ENCODE measurements at regions not wholly inside any gene's neighbourhood (a gene's known extent, or its start where the extent isn't known, plus 50 kb on each side); places are given as distances from the start of the nearest gene placed in this dataset.

DNA sequence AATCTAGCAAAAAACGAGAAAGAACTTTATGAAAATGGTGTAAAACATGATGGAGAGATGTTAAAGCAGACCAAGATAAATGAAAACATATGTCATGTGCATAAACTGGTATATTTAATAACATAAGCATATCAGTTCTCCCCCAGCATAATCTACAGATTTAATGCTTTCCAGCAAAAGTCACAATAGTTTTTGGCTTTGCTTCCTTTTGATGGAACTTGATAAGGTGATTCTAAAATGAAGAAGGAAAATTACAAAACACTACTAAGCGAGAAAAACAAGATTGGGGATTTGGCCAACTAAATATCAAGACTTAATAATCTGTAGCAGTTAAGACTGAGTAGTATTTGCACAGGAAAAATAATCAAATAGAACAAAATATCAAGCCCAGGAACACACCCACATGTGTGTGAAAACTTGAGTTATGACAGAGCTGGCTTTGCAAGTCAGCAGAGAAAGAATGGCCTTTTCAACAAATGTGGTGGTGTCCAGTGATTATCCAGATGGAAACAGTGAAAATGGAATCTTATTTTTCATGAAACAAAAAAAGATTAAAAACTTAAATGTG, 83.7 kb upstream of the L3MBTL4 start:
- Mint-ChIP-seq H3K27me3 (peaks cover 0 to 1% of the 10 kb centered on the region in 2 donors), H3K36me3 (no peaks in the 10 kb centered on the region), H3K4me1 (no peaks in the 10 kb centered on the region), H3K9me3 (peaks cover 0 to 11% (median 5%) of the 10 kb centered on the region in 8 donors), H3K4me3 (no peak overlapping the region), H3K27ac (no peak overlapping the region)
- Histone ChIP-seq H3K36me3 (ENCODE audit: insufficient read depth, low read length) (no peaks in the 10 kb centered on the region), H3K4me1 (ENCODE audit: insufficient read depth, low read length) (no peaks in the 10 kb centered on the region), H3K4me3 (ENCODE audit: low read length in 2 of 2) (no peak overlapping the region), H3K27me3 (ENCODE audit: insufficient read depth, low read length) (no peaks in the 10 kb centered on the region), H3K9me3 (ENCODE audit: control insufficient read depth in 1 of 2, low read length in 2 of 2) (no peaks in the 10 kb centered on the region), H3K27ac (ENCODE audit: low read depth, low read length) (no peak overlapping the region)
- no peak for DNase-seq
- intact Hi-C loops (cut with micrococcal nuclease), result no loop called here
- CTCF ChIA-PET (ENCODE audit: partially characterized antibody), result no interaction called here
- POLR2A ChIA-PET (ENCODE audit: partially characterized antibody), result no interaction called here

DNA sequence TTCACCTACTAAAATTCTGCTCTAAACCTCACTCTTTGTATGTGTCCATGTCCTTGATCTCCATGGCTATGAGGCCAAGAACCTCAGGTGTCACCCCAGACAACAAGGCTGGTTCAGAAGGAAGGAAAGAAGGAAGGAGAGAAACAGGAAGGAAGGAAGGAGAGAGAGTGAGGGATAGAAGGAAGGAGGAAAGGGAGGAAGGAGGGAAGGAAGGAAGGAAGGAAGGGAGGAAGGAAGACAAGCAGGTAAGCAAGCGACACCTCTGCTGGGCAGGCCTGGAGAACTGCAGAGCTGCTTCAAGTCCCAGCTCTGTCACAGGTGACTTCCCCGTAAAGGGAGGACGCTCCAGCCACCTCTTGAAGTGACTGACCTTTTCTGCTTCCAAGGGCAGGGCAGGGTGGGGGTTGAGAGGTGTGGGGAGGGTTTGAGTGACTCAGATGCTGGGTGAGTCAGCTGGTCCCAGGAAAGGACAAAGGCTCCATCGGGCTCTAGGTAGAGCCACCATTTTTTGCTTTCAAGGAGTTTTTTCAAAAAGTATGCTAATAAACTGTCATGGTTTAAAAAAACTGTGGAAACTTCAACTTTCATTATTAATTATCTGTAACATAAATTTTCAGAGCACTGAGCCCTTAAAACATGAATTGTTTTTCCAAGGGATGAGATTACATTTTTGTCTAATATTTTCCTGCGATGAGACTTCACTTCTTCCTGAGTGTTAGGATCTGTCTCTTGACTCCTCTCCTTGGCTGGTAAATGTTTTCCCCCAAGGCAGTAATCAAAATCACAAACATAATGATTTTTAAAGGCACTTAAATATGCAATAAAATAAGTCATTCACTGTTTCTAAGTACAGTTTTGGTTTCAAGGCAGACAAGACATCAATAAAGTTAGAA, 90.1 kb upstream of the L3MBTL4 start:
- POLR2A ChIA-PET (ENCODE audit: partially characterized antibody), result no interaction called here
- H3K36me3 Mint-ChIP-seq, result no peaks in the 10 kb centered on the region
- no peaks in the 10 kb centered on the region for H3K9me3 ChIP-seq (ENCODE audit: control insufficient read depth in 1 of 2, low read length in 2 of 2)
- peak overlapping the region in 1 of 7 donors; percentile 19 for H3K27ac Mint-ChIP-seq
- no peaks in the 10 kb centered on the region for H3K27me3 Mint-ChIP-seq
- no peak overlapping the region for H3K4me3 Mint-ChIP-seq
- no peaks in the 10 kb centered on the region for H3K4me1 Mint-ChIP-seq
- no peak for DNase-seq
- no peaks in the 10 kb centered on the region for H3K36me3 ChIP-seq (ENCODE audit: insufficient read depth, low read length)
- intact Hi-C loops (cut with micrococcal nuclease), result no loop called here
- no peaks in the 10 kb centered on the region for H3K4me1 ChIP-seq (ENCODE audit: insufficient read depth, low read length)
- no peaks in the 10 kb centered on the region for H3K27me3 ChIP-seq (ENCODE audit: insufficient read depth, low read length)
- CTCF ChIA-PET (ENCODE audit: partially characterized antibody), result no interaction called here
- H3K27ac ChIP-seq (ENCODE audit: low read depth, low read length), result no peak overlapping the region
- no peak overlapping the region for H3K4me3 ChIP-seq (ENCODE audit: low read length in 2 of 2)
- H3K9me3 Mint-ChIP-seq, result peaks cover 0 to 11% (median 8%) of the 10 kb centered on the region in 8 donors

DNA sequence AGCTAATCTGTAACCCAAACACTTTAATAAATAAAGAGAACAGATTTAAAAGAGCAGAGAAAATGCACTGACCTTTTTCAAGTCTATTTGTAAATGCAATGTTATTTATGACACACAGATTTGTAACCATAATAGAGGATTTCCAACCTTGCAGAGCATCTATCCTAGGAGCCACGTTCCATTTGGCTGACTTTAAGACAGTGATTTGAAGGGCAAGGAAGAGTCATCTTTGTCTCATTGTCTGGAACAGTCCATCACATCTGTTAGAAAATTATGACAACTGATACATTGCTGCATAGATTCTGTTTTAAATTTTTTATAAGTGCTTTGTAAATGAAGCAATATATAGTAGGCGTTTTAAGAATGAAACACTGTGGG, 90.8 kb upstream of the L3MBTL4 start:
- Mint-ChIP-seq H3K27ac (no peak overlapping the region), H3K4me3 (no peak overlapping the region), H3K9me3 (peaks cover under 1 to 13% (median 8%) of the 10 kb centered on the region in 8 donors), H3K4me1 (no peaks in the 10 kb centered on the region), H3K36me3 (no peaks in the 10 kb centered on the region), H3K27me3 (no peaks in the 10 kb centered on the region)
- Histone ChIP-seq H3K27ac (ENCODE audit: low read depth, low read length) (no peak overlapping the region), H3K36me3 (ENCODE audit: insufficient read depth, low read length) (no peaks in the 10 kb centered on the region), H3K4me3 (ENCODE audit: low read length in 2 of 2) (no peak overlapping the region), H3K9me3 (ENCODE audit: control insufficient read depth in 1 of 2, low read length in 2 of 2) (no peaks in the 10 kb centered on the region), H3K4me1 (ENCODE audit: insufficient read depth, low read length) (no peaks in the 10 kb centered on the region), H3K27me3 (ENCODE audit: insufficient read depth, low read length) (no peaks in the 10 kb centered on the region)
- intact Hi-C loops (cut with micrococcal nuclease), result no loop called here
- no peak for DNase-seq
- POLR2A ChIA-PET (ENCODE audit: partially characterized antibody), result no interaction called here
- CTCF ChIA-PET (ENCODE audit: partially characterized antibody), result no interaction called here

DNA sequence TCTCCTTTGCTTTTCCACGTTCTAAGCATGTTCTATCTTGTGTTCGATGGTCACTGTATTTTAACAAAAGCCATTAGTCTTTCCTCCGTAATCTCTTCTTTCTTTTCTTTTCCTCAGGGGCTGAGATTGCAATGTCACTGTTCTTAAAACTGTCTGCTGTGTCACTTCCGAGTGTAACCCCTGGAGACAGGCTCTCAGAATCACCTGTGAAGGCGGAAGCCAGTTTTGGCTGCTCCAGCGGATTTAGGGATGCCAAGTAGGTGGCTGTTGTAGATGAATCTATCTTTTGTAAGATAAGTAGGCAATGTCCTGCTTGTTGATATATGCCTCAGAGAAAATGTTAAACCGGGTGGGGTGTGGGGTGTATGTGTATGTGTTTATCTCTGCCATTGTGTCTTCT, 94.7 kb upstream of the L3MBTL4 start:
- POLR2A ChIA-PET (ENCODE audit: partially characterized antibody), result no interaction called here
- H3K4me3 ChIP-seq (ENCODE audit: low read length in 2 of 2), result no peak overlapping the region
- no peaks in the 10 kb centered on the region for H3K36me3 ChIP-seq (ENCODE audit: insufficient read depth, low read length)
- Mint-ChIP-seq H3K4me3 (no peak overlapping the region), H3K9me3 (peaks cover 0 to 18% (median 6%) of the 10 kb centered on the region in 8 donors), H3K27me3 (no peaks in the 10 kb centered on the region), H3K4me1 (no peaks in the 10 kb centered on the region), H3K27ac (peak overlapping the region in 1 of 7 donors; percentile 38), H3K36me3 (no peaks in the 10 kb centered on the region)
- H3K4me1 ChIP-seq (ENCODE audit: insufficient read depth, low read length), result no peaks in the 10 kb centered on the region
- intact Hi-C loops (cut with micrococcal nuclease), result no loop called here
- H3K27me3 ChIP-seq (ENCODE audit: insufficient read depth, low read length), result no peaks in the 10 kb centered on the region
- DNase-seq, result no peak
- CTCF ChIA-PET (ENCODE audit: partially characterized antibody), result no interaction called here
- H3K9me3 ChIP-seq (ENCODE audit: control insufficient read depth in 1 of 2, low read length in 2 of 2), result peaks cover 0 to 4% of the 10 kb centered on the region in 2 donors
- no peak overlapping the region for H3K27ac ChIP-seq (ENCODE audit: low read depth, low read length)

DNA sequence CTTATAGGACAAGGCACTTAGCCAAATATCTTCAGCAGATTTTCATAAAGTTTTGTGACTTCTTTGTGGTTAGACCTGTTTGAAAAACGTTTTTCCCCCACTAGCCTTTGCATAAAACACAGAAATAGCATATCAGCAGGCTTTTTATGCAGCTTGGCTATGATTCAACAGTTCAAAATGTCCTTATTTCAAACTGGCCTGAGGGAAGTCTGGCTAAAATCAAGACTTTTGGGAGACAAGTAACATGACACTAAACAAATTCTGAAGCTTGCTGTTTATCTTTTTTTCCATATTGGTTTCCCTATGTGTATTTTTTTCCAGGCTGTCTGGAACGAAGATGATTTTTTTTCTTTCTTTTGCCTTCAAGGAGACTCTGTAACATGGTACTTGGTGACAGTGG, 95.1 kb upstream of the L3MBTL4 start:
- H3K27ac ChIP-seq (ENCODE audit: low read depth, low read length), result no peak overlapping the region
- no peak overlapping the region for H3K4me3 Mint-ChIP-seq
- ChIA-PET POLR2A (ENCODE audit: partially characterized antibody) (no interaction called here), CTCF (ENCODE audit: partially characterized antibody) (no interaction called here)
- peaks cover 0 to 4% of the 10 kb centered on the region in 2 donors for H3K9me3 ChIP-seq (ENCODE audit: control insufficient read depth in 1 of 2, low read length in 2 of 2)
- DNase-seq, result no peak
- no peak overlapping the region for H3K4me3 ChIP-seq (ENCODE audit: low read length in 2 of 2)
- intact Hi-C loops (cut with micrococcal nuclease), result no loop called here
- no peaks in the 10 kb centered on the region for H3K36me3 Mint-ChIP-seq
- no peaks in the 10 kb centered on the region for H3K27me3 Mint-ChIP-seq
- H3K27me3 ChIP-seq (ENCODE audit: insufficient read depth, low read length), result no peaks in the 10 kb centered on the region
- no peaks in the 10 kb centered on the region for H3K4me1 ChIP-seq (ENCODE audit: insufficient read depth, low read length)
- H3K4me1 Mint-ChIP-seq, result no peaks in the 10 kb centered on the region
- no peak overlapping the region for H3K27ac Mint-ChIP-seq
- H3K36me3 ChIP-seq (ENCODE audit: insufficient read depth, low read length), result no peaks in the 10 kb centered on the region
- peaks cover 0 to 20% (median 6%) of the 10 kb centered on the region in 8 donors for H3K9me3 Mint-ChIP-seq

DNA sequence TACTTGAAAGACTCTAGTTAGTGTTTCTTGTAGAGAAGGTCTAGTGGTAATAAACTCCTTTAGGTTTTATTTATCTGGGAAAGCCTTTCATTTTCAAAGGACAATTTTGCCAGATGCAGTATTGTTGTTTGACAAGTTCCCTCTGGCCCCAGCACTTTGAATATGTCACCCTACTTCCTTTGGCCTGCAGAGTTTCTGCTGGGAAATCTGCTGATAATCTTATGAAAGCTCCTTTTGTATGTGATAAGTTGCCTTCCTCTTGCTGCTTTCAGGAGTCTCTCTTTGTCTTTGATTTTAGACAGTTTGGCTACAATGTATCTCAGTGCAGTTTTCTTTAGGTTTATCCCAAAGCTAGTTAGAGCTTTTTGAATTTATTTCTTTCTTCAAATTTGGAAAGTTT, 106.2 kb upstream of the L3MBTL4 start:
- CTCF ChIA-PET (ENCODE audit: partially characterized antibody), result no interaction called here
- no peaks in the 10 kb centered on the region for H3K4me1 ChIP-seq (ENCODE audit: insufficient read depth, low read length)
- POLR2A ChIA-PET (ENCODE audit: partially characterized antibody), result no interaction called here
- H3K9me3 Mint-ChIP-seq, result peaks cover 0 to 45% (median 13%) of the 10 kb centered on the region in 8 donors
- no peaks in the 10 kb centered on the region for H3K27me3 Mint-ChIP-seq
- H3K27me3 ChIP-seq (ENCODE audit: insufficient read depth, low read length), result no peaks in the 10 kb centered on the region
- H3K36me3 Mint-ChIP-seq, result no peaks in the 10 kb centered on the region
- H3K36me3 ChIP-seq (ENCODE audit: insufficient read depth, low read length), result no peaks in the 10 kb centered on the region
- no peak overlapping the region for H3K4me3 ChIP-seq (ENCODE audit: low read length in 2 of 2)
- H3K4me1 Mint-ChIP-seq, result no peaks in the 10 kb centered on the region
- no peak for DNase-seq
- H3K27ac ChIP-seq (ENCODE audit: low read depth, low read length), result no peak overlapping the region
- no peak overlapping the region for H3K27ac Mint-ChIP-seq
- H3K9me3 ChIP-seq (ENCODE audit: control insufficient read depth in 1 of 2, low read length in 2 of 2), result no peaks in the 10 kb centered on the region
- H3K4me3 Mint-ChIP-seq, result no peak overlapping the region
- intact Hi-C loops (cut with micrococcal nuclease), result no loop called here

DNA sequence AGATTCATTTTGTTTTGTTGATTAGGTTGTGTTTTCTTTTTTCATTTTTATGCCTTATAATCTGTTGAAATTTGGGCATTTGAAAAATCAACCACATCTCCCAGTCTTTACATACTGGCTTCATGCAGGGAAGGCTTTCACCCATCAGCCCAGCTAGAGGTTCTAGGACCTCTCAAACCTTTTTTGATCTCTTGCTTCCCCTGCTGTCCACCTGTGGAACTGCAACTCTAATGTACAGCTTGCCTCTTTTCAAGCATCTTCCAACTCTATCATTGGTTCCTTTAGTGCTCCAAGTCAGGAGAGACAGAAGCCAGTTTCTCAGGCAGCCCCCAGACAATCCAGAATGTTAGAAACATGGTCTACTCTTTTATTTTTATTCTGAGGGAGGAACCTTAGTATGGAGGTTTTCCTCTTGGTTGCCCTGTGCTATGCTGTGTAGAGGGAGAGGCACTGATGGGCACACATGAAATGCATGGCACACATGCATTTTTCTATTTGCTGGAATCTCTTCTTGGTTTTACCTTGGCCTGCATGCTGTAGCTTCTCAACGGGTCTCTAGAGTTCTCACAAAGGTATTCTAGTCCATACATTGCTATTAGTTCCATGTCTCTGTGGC, 107.2 kb upstream of the L3MBTL4 start:
- Mint-ChIP-seq H3K27me3 (no peaks in the 10 kb centered on the region), H3K27ac (no peak overlapping the region), H3K36me3 (no peaks in the 10 kb centered on the region), H3K9me3 (peaks cover 0 to 45% (median 13%) of the 10 kb centered on the region in 8 donors), H3K4me3 (no peak overlapping the region), H3K4me1 (no peaks in the 10 kb centered on the region)
- ChIA-PET CTCF (ENCODE audit: partially characterized antibody) (no interaction called here), POLR2A (ENCODE audit: partially characterized antibody) (no interaction called here)
- Histone ChIP-seq H3K4me3 (ENCODE audit: low read length in 2 of 2) (no peak overlapping the region), H3K36me3 (ENCODE audit: insufficient read depth, low read length) (no peaks in the 10 kb centered on the region), H3K4me1 (ENCODE audit: insufficient read depth, low read length) (no peaks in the 10 kb centered on the region), H3K27ac (ENCODE audit: low read depth, low read length) (no peak overlapping the region), H3K27me3 (ENCODE audit: insufficient read depth, low read length) (no peaks in the 10 kb centered on the region), H3K9me3 (ENCODE audit: control insufficient read depth in 1 of 2, low read length in 2 of 2) (no peaks in the 10 kb centered on the region)
- DNase-seq, result no peak
- intact Hi-C loops (cut with micrococcal nuclease), result no loop called here
